ENCODE measurements at regions not wholly inside any gene's neighbourhood (a gene's known extent, or its start where the extent isn't known, plus 50 kb on each side); places are given as distances from the start of the nearest gene placed in this dataset.

GRCh38 chr9:129514891-129515290 is 106.0 kb downstream of the C9orf50 start:
- DNase-seq: no peak
- H3K27me3 Mint-ChIP-seq: no peaks in the 10 kb centered on the region
- no peak overlapping the region for H3K4me3 Mint-ChIP-seq
- POLR2A ChIA-PET: interaction anchor here (0.6 to 1.0 kb wide), 2 partner anchors 19 to 388 kb away, joined by 3 read pairs; no protein-coding TSS in a partner anchor
- peaks cover 20% of the 10 kb centered on the region for H3K9me3 Mint-ChIP-seq (ENCODE audit: low read depth)
- CTCF ChIA-PET: interaction anchor here (0.6 to 1.0 kb wide), 2 partner anchors 241 to 1101 kb away, joined by 3 read pairs; no protein-coding TSS in a partner anchor
- H3K36me3 Mint-ChIP-seq (ENCODE audit: low read depth): peaks cover 5% of the 10 kb centered on the region
- no peak for ATAC-seq
- H3K4me1 Mint-ChIP-seq: no peaks in the 10 kb centered on the region
- H3K27ac Mint-ChIP-seq: no peak overlapping the region
- intact Hi-C loops (cut with DNase I, micrococcal nuclease): no loop called here

DNA sequence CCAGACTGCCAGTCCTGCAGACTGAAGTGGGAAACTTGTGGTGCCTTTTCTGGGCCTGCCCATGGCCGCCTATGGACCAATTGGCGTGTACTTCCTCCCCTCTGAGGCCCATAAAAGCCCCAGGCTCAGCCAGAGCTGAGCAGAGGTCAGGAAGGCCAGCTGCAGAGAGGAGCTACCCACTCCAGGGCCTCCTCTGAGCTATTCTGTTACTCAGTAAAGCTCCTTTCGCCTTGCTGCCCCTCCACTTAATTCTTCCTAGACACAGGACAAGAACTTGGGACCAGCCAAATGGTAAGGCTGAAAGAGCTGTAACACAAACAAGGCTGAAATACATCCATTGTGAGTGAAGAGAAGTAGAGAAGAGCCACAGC is 106.4 kb downstream of the C9orf50 start:
- Mint-ChIP-seq H3K9me3 (ENCODE audit: low read depth) (peaks cover 20% of the 10 kb centered on the region), H3K27ac (no peak overlapping the region), H3K4me3 (no peak overlapping the region), H3K4me1 (no peaks in the 10 kb centered on the region), H3K27me3 (no peaks in the 10 kb centered on the region), H3K36me3 (ENCODE audit: low read depth) (peaks cover 5% of the 10 kb centered on the region)
- no peak for ATAC-seq
- intact Hi-C loops (cut with DNase I, micrococcal nuclease): no loop called here
- ChIA-PET POLR2A (interaction anchor here (0.6 to 1.0 kb wide), 2 partner anchors 18 to 388 kb away, joined by 3 read pairs; no protein-coding TSS in a partner anchor), CTCF (no interaction called here)
- DNase-seq: no peak

DNA sequence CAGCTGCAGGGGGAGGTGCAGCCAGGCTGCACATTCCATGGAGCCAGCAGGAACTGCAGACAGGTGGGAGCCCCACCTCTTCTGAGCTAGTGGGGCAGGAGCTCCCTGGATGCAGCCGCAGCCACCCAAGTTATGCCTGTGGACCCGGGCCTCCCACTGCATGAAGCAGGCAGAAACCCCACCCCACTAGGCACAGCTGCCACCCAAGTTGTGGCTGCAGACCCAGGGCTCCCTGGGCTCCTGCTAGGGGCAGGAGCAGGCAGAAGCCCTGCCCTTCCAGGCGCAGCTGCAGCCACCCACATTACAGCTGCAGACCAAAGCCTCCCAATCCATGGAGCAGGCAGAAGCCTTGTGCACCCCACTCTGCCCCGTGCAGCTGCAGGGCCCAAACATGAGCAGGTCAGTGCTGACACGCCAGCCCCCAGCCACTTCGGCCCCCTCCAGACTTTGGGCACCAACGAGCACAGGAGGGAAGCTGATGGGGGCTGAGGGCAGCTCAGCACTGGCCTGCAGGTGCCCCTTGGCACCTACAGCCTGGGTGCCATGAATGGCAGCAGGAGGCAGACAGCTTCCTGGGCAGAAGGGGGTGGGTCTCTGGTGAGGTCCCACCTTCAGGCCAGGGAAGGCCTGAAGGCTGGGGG is 106.9 kb downstream of the C9orf50 start:
- H3K27ac Mint-ChIP-seq: no peak overlapping the region
- ATAC-seq: no peak
- H3K9me3 Mint-ChIP-seq (ENCODE audit: low read depth): peaks cover 20% of the 10 kb centered on the region
- no peak for DNase-seq
- CTCF ChIA-PET: no interaction called here
- no peaks in the 10 kb centered on the region for H3K4me1 Mint-ChIP-seq
- intact Hi-C loops (cut with DNase I, micrococcal nuclease): no loop called here
- no peaks in the 10 kb centered on the region for H3K27me3 Mint-ChIP-seq
- POLR2A ChIA-PET: no interaction called here
- H3K4me3 Mint-ChIP-seq: no peak overlapping the region
- H3K36me3 Mint-ChIP-seq (ENCODE audit: low read depth): peaks cover 5% of the 10 kb centered on the region

GRCh38 chr9:129513282-129513681 is 107.6 kb downstream of the C9orf50 start:
- ChIA-PET CTCF (no interaction called here), POLR2A (no interaction called here)
- H3K27ac Mint-ChIP-seq: no peak overlapping the region
- DNase-seq (no peak), ATAC-seq (no peak)
- no peak overlapping the region for H3K4me3 Mint-ChIP-seq
- peaks cover 18% of the 10 kb centered on the region for H3K9me3 Mint-ChIP-seq (ENCODE audit: low read depth)
- H3K4me1 Mint-ChIP-seq: no peaks in the 10 kb centered on the region
- peaks cover 5% of the 10 kb centered on the region for H3K36me3 Mint-ChIP-seq (ENCODE audit: low read depth)
- H3K27me3 Mint-ChIP-seq: no peaks in the 10 kb centered on the region
- intact Hi-C loops (cut with DNase I, micrococcal nuclease): no loop called here

DNA sequence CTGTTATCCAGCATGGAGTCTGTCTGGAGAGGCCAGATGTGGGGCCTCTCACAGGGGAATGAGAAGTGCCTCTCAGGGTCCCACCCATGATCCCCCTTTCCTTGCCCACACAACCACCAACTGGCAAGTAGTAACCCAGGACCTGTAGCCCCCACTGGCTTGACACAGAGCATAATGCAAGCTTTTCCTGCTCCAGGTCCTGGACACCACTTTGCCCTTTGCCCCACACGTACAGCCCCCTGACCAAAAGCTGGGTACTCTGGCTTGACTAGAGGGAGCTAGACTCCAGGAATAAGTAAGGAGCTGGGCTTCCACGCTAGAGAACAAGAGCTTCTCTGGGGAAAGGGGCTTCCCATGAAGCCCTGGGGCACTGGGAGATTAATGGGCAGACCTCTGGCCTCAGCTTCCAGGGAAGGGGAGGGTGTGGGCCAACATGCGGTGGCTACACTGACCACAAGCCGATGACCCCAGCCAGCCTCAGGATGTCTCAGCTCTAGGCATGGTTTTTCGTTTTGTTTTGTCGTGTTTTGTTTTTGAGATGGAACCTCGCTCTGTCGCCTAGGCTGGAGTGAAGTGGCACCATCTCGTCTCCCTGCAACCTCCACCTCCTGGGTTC is 109.5 kb downstream of the C9orf50 start:
- no peaks in the 10 kb centered on the region for H3K27me3 Mint-ChIP-seq
- ChIA-PET POLR2A (interaction anchor here (0.6 kb wide), 1 partner anchor 274 kb away, joined by 4 read pairs; no protein-coding TSS in a partner anchor), CTCF (interaction anchor here (0.7 kb wide), 1 partner anchor 134 kb away, joined by 3 read pairs; no protein-coding TSS in a partner anchor)
- H3K9me3 Mint-ChIP-seq (ENCODE audit: low read depth): peaks cover 15% of the 10 kb centered on the region
- H3K4me1 Mint-ChIP-seq: no peaks in the 10 kb centered on the region
- no peak overlapping the region for H3K27ac Mint-ChIP-seq
- peaks cover 5% of the 10 kb centered on the region for H3K36me3 Mint-ChIP-seq (ENCODE audit: low read depth)
- ATAC-seq (no peak), DNase-seq (no peak)
- intact Hi-C loops (cut with DNase I, micrococcal nuclease): no loop called here
- no peak overlapping the region for H3K4me3 Mint-ChIP-seq

DNA sequence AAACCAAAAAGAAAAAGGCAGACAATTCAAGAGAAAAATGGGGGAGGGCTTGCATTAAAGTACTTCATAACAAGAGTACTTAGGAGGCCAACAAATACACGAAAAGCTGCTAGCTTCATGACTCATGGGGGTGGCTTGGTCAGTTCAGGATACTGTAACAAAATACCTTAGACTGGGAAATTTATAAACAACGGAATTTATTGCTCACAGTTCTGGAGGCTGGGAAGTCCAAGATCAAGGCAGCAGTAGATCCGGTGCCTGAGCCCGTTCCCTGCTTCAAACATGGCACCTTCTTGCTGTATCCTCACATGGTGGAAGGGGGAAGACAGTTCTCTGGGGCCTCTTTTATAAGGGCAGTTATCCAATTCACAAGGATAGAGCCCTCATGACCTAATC is 111.4 kb downstream of the C9orf50 start:
- intact Hi-C loops (cut with DNase I, micrococcal nuclease): no loop called here
- H3K9me3 Mint-ChIP-seq (ENCODE audit: low read depth): peaks cover 5% of the 10 kb centered on the region
- ChIA-PET POLR2A (no interaction called here), CTCF (interaction anchor here (0.7 kb wide), 1 partner anchor 334 kb away, joined by 3 read pairs; no protein-coding TSS in a partner anchor)
- DNase-seq (no peak), ATAC-seq (no peak)
- no peak overlapping the region for H3K27ac Mint-ChIP-seq
- H3K4me3 Mint-ChIP-seq: no peak overlapping the region
- no peaks in the 10 kb centered on the region for H3K27me3 Mint-ChIP-seq
- H3K36me3 Mint-ChIP-seq (ENCODE audit: low read depth): peaks cover 11% of the 10 kb centered on the region
- peaks cover 2% of the 10 kb centered on the region for H3K4me1 Mint-ChIP-seq

GRCh38 chr9:129507805-129508204 is 113.1 kb downstream of the C9orf50 start:
- ChIA-PET POLR2A (no interaction called here), CTCF (interaction anchor here (0.6 kb wide), 1 partner anchor 632 kb away, joined by 3 read pairs; no protein-coding TSS in a partner anchor)
- peaks cover 10% of the 10 kb centered on the region for H3K4me1 Mint-ChIP-seq
- H3K36me3 Mint-ChIP-seq (ENCODE audit: low read depth): peaks cover 13% of the 10 kb centered on the region
- H3K4me3 Mint-ChIP-seq: no peak overlapping the region
- no peaks in the 10 kb centered on the region for H3K27me3 Mint-ChIP-seq
- intact Hi-C loops (cut with DNase I, micrococcal nuclease): no loop called here
- no peak overlapping the region for H3K27ac Mint-ChIP-seq
- DNase-seq (no peak), ATAC-seq (no peak)
- no peaks in the 10 kb centered on the region for H3K9me3 Mint-ChIP-seq (ENCODE audit: low read depth)

GRCh38 chr9:129506892-129507291 is 114.0 kb downstream of the C9orf50 start:
- POLR2A ChIA-PET: no interaction called here
- no peak overlapping the region for H3K27ac Mint-ChIP-seq
- ATAC-seq (no peak), DNase-seq (no peak)
- H3K27me3 Mint-ChIP-seq: no peaks in the 10 kb centered on the region
- intact Hi-C loops (cut with DNase I, micrococcal nuclease): no loop called here
- peaks cover 11% of the 10 kb centered on the region for H3K4me1 Mint-ChIP-seq
- H3K9me3 Mint-ChIP-seq (ENCODE audit: low read depth): no peaks in the 10 kb centered on the region
- peaks cover 16% of the 10 kb centered on the region for H3K36me3 Mint-ChIP-seq (ENCODE audit: low read depth)
- H3K4me3 Mint-ChIP-seq: no peak overlapping the region
- CTCF ChIA-PET: interaction anchor here (0.6 kb wide), 1 partner anchor 77 kb away, joined by 4 read pairs; no protein-coding TSS in a partner anchor

GRCh38 chr9:129506041-129506440 is 114.9 kb downstream of the C9orf50 start:
- DNase-seq: no peak
- CTCF ChIA-PET: interaction anchor here (0.7 kb wide), 1 partner anchor 553 kb away, joined by 3 read pairs; no protein-coding TSS in a partner anchor
- Mint-ChIP-seq H3K36me3 (ENCODE audit: low read depth) (peaks cover 18% of the 10 kb centered on the region), H3K4me3 (no peak overlapping the region), H3K9me3 (ENCODE audit: low read depth) (no peaks in the 10 kb centered on the region), H3K4me1 (peaks cover 11% of the 10 kb centered on the region), H3K27me3 (no peaks in the 10 kb centered on the region), H3K27ac (no peak overlapping the region)
- no peak for ATAC-seq
- POLR2A ChIA-PET: no interaction called here
- intact Hi-C loops (cut with DNase I, micrococcal nuclease): no loop called here

DNA sequence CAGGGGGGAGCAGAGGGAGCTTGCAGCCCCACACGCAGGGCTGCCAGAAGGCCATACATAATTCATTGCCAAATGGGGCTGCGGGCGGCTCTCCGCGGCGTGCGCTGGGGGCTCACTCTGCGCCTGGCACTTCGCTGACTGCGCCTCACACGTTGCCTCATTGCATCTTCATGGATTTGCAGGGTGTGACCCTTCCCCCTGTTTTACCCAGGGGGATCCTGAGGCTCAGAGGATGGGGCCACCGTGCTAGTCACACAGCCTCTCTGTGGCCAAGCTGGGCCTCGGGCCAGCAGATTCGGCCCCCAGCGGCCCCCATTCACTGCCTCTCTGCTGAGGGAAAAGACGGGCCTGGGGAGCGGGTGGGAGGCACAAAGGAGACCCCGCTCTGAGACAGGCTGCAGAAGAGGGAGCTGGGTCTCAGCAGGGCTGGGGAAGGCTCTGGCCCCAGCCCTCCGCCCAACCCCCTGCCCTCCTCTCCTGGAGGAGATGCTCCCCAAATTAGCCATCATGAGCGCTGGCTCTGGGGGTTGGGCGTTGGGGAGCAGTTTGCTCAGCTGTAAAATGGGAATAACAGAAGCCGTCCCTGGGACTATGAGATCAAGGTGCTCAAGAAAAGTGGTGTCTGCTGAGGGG is 115.5 kb downstream of the C9orf50 start:
- Mint-ChIP-seq H3K27me3 (no peaks in the 10 kb centered on the region), H3K4me1 (peaks cover 11% of the 10 kb centered on the region), H3K4me3 (no peak overlapping the region), H3K36me3 (ENCODE audit: low read depth) (peaks cover 18% of the 10 kb centered on the region), H3K9me3 (ENCODE audit: low read depth) (no peaks in the 10 kb centered on the region), H3K27ac (no peak overlapping the region)
- DNase-seq: no peak
- POLR2A ChIA-PET: no interaction called here
- CTCF ChIA-PET: interaction anchor here (0.7 kb wide), 2 partner anchors 13 to 554 kb away, joined by 3 read pairs; no protein-coding TSS in a partner anchor
- no peak for ATAC-seq
- intact Hi-C loops (cut with DNase I, micrococcal nuclease): no loop called here

DNA sequence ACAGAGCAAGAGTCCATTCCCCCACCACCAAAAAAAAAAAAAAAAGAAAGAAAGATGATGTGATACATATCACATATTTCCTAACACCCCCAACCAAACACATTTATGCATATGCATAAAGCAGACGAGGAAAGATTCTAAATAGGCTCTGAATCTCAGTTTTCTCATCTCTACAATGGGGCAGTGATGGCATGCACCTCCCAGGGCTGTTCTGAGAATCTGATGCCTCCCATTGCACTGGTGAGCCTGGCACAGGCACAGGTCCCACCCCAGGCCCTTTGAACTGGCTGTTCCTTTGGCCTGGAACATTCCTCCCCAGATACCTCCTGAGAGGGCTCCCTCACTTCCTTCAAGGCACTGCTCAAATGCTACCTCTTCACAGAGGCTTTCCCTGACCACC is 116.5 kb downstream of the C9orf50 start:
- ATAC-seq (no peak), DNase-seq (no peak)
- no peak overlapping the region for H3K27ac Mint-ChIP-seq
- H3K4me1 Mint-ChIP-seq: peaks cover 11% of the 10 kb centered on the region
- ChIA-PET CTCF (interaction anchor here (0.7 kb wide), 1 partner anchor 32 kb away, joined by 3 read pairs; no protein-coding TSS in a partner anchor), POLR2A (no interaction called here)
- intact Hi-C loops (cut with DNase I, micrococcal nuclease): no loop called here
- peaks cover 18% of the 10 kb centered on the region for H3K36me3 Mint-ChIP-seq (ENCODE audit: low read depth)
- no peaks in the 10 kb centered on the region for H3K27me3 Mint-ChIP-seq
- no peaks in the 10 kb centered on the region for H3K9me3 Mint-ChIP-seq (ENCODE audit: low read depth)
- no peak overlapping the region for H3K4me3 Mint-ChIP-seq
